Anterior cingulate cortex (tissue), 58 donors: ENCODE measurements at regions not wholly inside any gene's neighbourhood (a gene's known extent, or its start where the extent isn't known, plus 50 kb on each side); places are given as distances from the start of the nearest gene placed in this dataset.
A peak's percentile ranks its signal among the peaks of the same experiment; 100 is the strongest.

ENCODE experiments used
- DNase-seq, 58 donors: peaks; one replicate each; lab custom pipeline; 2025; lab: John Stamatoyannopoulos, UW

DNA sequence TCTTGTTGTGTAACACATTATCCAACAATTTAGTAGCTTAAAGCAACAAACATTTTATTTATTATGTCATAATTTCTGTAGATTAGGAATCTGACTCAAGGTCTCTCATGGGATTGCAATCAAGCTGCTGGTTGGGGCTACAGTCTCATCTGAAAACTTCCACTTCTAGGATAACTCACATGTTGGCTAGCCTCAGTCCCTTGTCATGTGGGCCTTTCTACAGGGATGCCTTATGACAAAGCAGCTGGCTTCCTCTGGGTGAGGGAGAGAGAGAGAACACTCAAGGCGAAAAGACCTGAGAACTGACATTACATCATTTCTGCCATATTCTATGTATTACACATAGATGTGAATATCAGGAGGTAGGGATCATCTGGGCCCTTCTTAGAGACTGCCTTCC, 317.9 kb upstream of the VRK2 start:
- DNase-seq = no peak

- no peak for DNase-seq
Measured at GRCh38 chr2:57733956-57734355, 312.6 kb upstream of the VRK2 start.

GRCh38 chr2:57740891-57741290, 305.7 kb upstream of the VRK2 start:
- no peak for DNase-seq

DNA sequence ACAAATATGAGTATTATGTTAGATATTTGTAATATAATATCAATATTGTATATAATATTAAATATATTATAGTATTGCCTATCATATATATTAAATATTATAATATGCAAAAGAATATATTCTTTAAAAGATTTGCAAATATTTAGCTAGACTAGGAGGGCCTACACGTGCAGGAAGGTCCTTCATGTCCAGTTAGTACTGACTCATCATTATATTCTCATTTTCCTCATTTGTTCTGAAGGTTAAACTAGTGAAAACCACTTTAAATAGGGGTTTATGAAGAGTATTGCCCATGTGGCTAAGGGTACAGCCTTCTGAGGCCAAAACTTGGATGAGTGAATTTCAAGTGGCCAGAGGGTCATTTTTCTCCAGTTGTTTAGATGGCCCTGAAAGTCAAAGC, 293.0 kb upstream of the VRK2 start:
- DNase-seq = no peak

GRCh38 chr2:57758686-57759085, 287.9 kb upstream of the VRK2 start:
- no peak for DNase-seq

GRCh38 chr2:57759131-57759530, 287.5 kb upstream of the VRK2 start:
- DNase-seq = no peak

- peak; percentile 20 to 92 (median 82) for DNase-seq
Measured at GRCh38 chr2:57759822-57760300, 286.7 kb upstream of the VRK2 start.

DNA sequence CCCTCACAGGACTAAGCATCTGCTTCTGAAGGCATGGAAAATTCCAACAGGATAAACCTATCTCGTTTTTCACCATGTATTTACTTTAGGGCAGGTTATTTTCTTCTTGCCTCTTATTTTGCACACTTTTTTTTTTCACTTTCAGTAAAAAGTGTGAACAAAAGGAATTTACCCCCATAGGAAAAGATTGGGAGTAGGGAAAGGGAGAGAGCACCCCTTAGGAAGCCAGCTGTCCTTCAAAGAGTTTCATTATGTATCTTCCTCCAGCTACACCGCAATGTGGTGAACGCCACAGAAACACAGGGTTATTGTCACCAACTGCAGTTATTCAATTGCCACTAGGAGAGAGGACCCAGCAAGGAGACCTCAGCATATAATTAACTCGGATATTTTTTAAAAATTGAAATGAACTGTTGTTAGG, 286.2 kb upstream of the VRK2 start:
- DNase-seq = peak in 7 of 58 donors; percentile 2 to 53 (median 7)

DNA sequence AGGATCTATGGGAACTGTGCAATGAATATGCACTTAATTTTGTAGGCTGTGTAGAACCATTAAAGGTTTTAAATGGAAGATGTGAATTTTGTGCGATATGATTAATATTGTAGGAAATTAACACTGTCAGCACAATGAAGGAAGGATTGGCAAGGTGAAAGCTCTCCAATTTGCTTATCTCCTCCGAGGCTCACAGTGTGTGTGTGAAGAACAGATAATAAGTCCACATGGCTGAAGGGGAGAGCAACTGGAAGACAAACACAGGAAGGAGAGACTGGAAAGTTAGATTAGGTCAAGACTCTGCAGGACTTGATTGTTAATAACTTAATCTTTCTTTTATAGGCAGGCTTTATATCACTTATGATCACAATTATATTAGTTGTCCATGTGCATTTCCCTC, 269.7 kb upstream of the VRK2 start:
- no peak for DNase-seq

GRCh38 chr2:57782587-57782986, 264.0 kb upstream of the VRK2 start:
- no peak for DNase-seq

DNA sequence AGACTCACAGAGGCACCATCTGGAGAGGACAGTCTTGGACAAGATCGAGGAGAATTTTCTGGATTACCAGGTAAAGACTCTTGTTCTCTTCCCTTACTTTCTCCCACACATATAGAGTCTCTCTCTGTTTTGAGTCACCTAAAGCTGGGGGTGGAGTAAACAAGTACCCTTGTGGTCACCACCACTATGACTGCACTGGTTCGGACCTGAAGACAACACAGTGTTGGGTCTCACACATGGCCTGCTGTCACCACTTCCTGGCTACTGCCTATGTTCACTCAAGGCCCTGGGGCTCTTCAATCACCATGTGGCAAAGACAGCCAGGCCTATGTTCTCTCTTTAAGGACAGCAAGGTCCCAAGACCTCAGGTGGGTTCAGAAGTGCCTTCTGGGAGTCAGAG, 253.3 kb upstream of the VRK2 start:
- DNase-seq = no peak

- DNase-seq = no peak
Measured at GRCh38 chr2:57796527-57796926, 250.1 kb upstream of the VRK2 start.

GRCh38 chr2:57798346-57798745, 248.3 kb upstream of the VRK2 start:
- DNase-seq = no peak

- no peak for DNase-seq
Measured at GRCh38 chr2:57802243-57802642, 244.4 kb upstream of the VRK2 start.

GRCh38 chr2:57804971-57805370, 241.6 kb upstream of the VRK2 start:
- DNase-seq = no peak

GRCh38 chr2:57806449-57806968, 240.1 kb upstream of the VRK2 start:
- no peak for DNase-seq

GRCh38 chr2:57809230-57809629, 237.4 kb upstream of the VRK2 start:
- no peak for DNase-seq

DNA sequence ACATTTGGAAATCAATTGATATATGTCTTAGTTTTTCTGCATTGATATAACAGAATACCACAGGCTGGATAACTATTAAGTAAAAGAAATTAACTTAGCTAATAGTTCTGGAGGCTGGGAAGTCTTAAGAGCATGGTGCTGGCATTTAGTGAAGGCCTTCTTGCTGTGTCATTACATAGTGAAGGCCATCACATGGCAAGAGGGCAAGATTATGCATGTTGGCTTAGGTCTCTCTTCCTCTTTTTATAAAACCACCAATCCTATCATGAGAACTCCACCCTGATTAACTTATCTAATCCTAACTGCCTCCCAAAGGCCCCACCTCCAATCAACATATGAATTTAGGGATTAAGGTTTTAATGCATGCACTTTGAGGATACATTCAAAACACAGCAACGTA, 225.5 kb upstream of the VRK2 start:
- DNase-seq = no peak

DNA sequence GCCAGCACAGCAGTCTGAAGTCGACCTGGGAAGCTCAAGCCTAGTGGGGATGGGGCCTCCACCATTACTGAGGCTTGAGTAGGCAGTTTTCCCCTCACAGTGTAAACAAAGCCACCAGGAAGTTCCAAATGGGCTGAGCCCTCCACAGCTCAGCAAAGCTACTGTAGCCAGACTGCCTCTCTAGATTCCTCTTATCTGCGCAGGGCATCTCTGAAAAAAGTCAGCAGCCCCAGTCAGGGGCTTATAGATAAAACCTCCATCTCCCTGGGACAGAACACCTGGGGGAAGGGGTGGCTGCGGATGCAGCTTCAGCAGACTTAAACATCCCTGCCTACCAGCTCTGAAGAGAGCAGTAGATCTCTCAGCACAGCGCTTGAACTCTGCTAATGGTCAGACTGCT, 218.4 kb upstream of the VRK2 start:
- no peak for DNase-seq

- no peak for DNase-seq
Measured at GRCh38 chr2:57834666-57835065, 211.9 kb upstream of the VRK2 start.

- no peak for DNase-seq
Measured at GRCh38 chr2:57842531-57842930, 204.1 kb upstream of the VRK2 start.

DNA sequence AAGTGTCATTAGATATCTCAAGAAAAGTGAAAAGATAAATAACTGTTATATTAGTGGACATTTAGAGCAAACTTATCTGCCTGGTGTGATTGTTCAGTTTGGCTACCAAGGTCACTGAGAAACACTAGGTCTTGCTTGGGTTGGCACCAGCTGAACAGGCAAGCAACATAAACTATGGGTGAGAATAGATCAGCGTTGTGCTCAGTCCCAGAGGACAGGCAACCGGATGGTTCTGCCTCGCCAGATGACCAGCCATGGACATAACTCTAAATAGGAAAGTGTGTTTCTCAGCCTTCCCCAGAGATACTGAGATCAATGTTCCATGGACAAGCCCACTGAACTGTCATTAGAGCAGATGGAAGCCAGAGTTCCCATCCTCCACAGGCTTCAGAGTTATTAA, 203.4 kb upstream of the VRK2 start:
- DNase-seq = no peak

DNA sequence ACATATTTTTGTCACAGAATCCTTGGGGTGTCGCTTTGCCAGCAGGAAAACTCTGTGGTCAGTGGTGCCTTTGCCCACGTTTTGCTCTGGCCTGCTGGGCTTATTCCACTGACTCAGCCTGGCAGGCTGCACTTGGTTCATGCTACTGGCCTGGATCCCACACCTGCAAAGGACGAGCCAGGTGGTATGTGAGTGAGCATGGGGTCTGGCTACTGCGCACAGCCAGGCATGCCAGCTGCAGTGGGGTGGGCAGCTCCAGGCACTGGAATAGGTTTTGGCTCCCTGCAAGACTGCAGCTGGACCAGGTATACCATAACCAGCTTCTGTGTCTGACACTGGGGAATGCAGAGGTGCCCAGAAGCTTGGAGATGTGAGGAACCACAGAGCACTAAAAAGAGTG, 197.9 kb upstream of the VRK2 start:
- no peak for DNase-seq
